ENCODE measurements at regions not wholly inside any gene's neighbourhood (a gene's known extent, or its start where the extent isn't known, plus 50 kb on each side); places are given as distances from the start of the nearest gene placed in this dataset.

DNA sequence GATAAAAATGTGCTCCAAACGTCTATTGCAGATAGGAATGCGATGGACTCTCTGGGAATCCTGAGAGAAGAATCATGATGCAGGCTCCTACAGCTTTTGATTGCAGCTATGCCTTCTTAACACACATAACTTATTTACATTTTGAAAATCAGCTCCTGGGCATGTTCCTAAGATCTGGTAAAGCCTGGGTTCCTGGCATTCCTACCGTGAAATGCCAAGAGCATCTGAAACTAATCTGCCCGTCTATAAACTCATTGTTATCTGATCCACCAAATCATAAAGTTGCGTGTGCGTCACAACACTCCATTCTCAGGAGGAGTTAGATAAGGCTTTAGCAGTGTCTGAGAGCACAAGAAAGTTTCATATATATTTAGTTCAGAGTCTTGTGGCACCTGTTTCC lies 79.0 kb upstream of the VGLL3 start:
- Histone ChIP-seq H3K4me1 (replicated peaks in 1 of 2; ENCODE audit: control insufficient read depth in 2 of 2, insufficient read depth in 2 of 2, low read length in 2 of 2) (no peaks in the 10 kb centered on the region), H4K20me1 (replicated peaks; ENCODE audit: control insufficient read depth, insufficient read depth, low read length) (no peaks in the 10 kb centered on the region), H3K4me3 (no peak overlapping the region), H3K9me1 (ENCODE audit: control insufficient read depth, insufficient read depth, low read length) (no peaks in the 10 kb centered on the region), H3K27ac (ENCODE audit: extremely low read depth, low read depth, low read length) (no peak overlapping the region), H3K79me2 (ENCODE audit: control insufficient read depth, insufficient read depth, low read length) (no peaks in the 10 kb centered on the region), H3K27me3 (ENCODE audit: control insufficient read depth in 2 of 2, insufficient read depth in 2 of 2, low read length in 2 of 2) (no peaks in the 10 kb centered on the region), H2AFZ (ENCODE audit: low read depth, low read length) (no peak overlapping the region), H3K9ac (ENCODE audit: insufficient read depth in 1 of 2, low read depth in 2 of 2, low read length in 2 of 2) (no peak overlapping the region), H3K9me3 (replicated peaks; ENCODE audit: control insufficient read depth, insufficient read depth, low read depth, low read length) (no peaks in the 10 kb centered on the region), H3K4me2 (ENCODE audit: insufficient read depth, low read length) (no peak overlapping the region), H3K36me3 (ENCODE audit: control insufficient read depth, insufficient read depth, low read length) (no peaks in the 10 kb centered on the region)
- intact Hi-C loops (cut with micrococcal nuclease) (no loop called here), in situ Hi-C loops (cut with MboI) (no loop called here)
- no TSS peak for BruUV-seq (replicated peaks)
- CTCF ChIA-PET (ENCODE audit: low intra/inter-chr PET ratio): no interaction called here
- POLR2A ChIA-PET: no interaction called here
- ATAC-seq (no peak), FAIRE-seq (no peak), DNase-seq (ENCODE audit: extremely low read depth in 1 of 4, low spot score in 3 of 4) (no peak)
- TF ChIP-seq MLLT1 (IDR thresholded peaks at IDR 0.05) (no peak), NBN (IDR thresholded peaks at IDR 0.05; ENCODE audit: low read depth) (no peak), FOXJ2 (tag; IDR thresholded peaks at IDR 0.05) (no peak), ZBTB5 (IDR thresholded peaks at IDR 0.05) (no peak), KAT7 (CRISPR knock-in tag; IDR thresholded peaks at IDR 0.05; ENCODE audit: borderline replicate concordance) (no peak), ZBTB1 (CRISPR knock-in tag; IDR thresholded peaks at IDR 0.05; ENCODE audit: borderline replicate concordance, low read depth) (no peak), POLR3G (IDR thresholded peaks at IDR 0.05; ENCODE audit: extremely low read depth, insufficient read length, insufficient replicate concordance) (no peak), TAF1 (IDR thresholded peaks at IDR 0.05; ENCODE audit: control insufficient read depth, extremely low read depth, insufficient read depth, low read length, severe bottlenecking) (no peak), ZNF57 (CRISPR knock-in tag; IDR thresholded peaks at IDR 0.05) (no peak), KLF6 (CRISPR knock-in tag; IDR thresholded peaks at IDR 0.05; ENCODE audit: borderline replicate concordance) (no peak), STAT5B (CRISPR knock-in tag; IDR thresholded peaks at IDR 0.05) (no peak), SMARCA5 (IDR thresholded peaks at IDR 0.05) (no peak), TRIM25 (IDR thresholded peaks at IDR 0.05; ENCODE audit: borderline replicate concordance) (no peak), SOX6 (IDR thresholded peaks at IDR 0.05) (no peak)
- TF ChIP-seq, protein P1, sequence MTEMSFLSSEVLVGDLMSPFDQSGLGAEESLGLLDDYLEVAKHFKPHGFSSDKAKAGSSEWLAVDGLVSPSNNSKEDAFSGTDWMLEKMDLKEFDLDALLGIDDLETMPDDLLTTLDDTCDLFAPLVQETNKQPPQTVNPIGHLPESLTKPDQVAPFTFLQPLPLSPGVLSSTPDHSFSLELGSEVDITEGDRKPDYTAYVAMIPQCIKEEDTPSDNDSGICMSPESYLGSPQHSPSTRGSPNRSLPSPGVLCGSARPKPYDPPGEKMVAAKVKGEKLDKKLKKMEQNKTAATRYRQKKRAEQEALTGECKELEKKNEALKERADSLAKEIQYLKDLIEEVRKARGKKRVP (CRISPR knock-in tag; IDR thresholded peaks at IDR 0.05): no peak
- TF ChIP-seq, protein P2, sequence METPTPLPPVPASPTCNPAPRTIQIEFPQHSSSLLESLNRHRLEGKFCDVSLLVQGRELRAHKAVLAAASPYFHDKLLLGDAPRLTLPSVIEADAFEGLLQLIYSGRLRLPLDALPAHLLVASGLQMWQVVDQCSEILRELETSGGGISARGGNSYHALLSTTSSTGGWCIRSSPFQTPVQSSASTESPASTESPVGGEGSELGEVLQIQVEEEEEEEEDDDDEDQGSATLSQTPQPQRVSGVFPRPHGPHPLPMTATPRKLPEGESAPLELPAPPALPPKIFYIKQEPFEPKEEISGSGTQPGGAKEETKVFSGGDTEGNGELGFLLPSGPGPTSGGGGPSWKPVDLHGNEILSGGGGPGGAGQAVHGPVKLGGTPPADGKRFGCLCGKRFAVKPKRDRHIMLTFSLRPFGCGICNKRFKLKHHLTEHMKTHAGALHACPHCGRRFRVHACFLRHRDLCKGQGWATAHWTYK (CRISPR knock-in tag; IDR thresholded peaks at IDR 0.05): no peak
- 0% methylated on average over 5 of the region's 6 CpGs for WGBS (ENCODE audit: insufficient coverage, low coverage, missing lambda C conversion rate)

Measured in K562 (cell line).